22Rv1 (cell line): ENCODE measurements at regions not wholly inside any gene's neighbourhood (a gene's known extent, or its start where the extent isn't known, plus 50 kb on each side); places are given as distances from the start of the nearest gene placed in this dataset.

Experiments used
- CTCF ChIP-seq: fragments of 450-650 bp; IDR thresholded peaks from 2 replicates; pipeline ENCODE4 v1.5.1; 2017; ENCODE audit warnings: mild to moderate bottlenecking
- ZFX ChIP-seq: fragments of 450-650 bp; IDR thresholded peaks from 2 replicates; pipeline ENCODE4 v1.6.1; 2017; ENCODE audit warnings: antibody characterized with exemption, borderline replicate concordance

- TF ChIP-seq CTCF (no peak), ZFX (no peak)
Measured at GRCh38 chr4:137923494-137923893, 318.7 kb downstream of the SLC7A11 start.
